ENCODE measurements at regions not wholly inside any gene's neighbourhood (a gene's known extent, or its start where the extent isn't known, plus 50 kb on each side); places are given as distances from the start of the nearest gene placed in this dataset.
"Not testable (repeated sequence)": the region's sequence is repeated elsewhere in the genome, so short reads cannot be mapped to it uniquely, and the experiment has no call there.

DNA sequence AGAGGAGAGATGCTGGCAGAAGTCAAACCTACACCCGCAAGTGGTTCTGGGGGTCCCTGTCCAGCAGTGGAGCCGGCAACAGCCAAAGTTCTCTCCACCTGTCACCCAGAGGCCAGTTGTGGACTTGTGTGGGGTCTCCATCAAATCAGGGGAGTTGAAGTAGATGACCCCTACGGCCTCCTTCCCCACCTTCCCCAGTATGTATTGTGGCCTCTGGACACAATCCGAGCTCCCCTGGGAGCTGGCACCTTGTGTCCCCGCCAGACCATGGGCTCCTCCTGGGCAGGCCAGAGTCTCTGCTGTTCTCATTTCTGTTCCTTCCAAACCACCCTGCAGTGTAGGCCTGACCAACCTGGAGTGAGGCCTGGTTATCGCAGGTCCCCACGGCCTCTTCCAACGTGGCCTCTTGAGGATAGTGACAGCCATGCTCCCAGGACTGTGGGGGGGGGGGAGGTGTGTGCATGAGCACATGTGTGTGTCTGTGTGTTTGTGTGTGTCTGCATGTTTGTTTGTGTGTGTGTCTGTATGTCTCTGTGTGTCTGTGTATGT, 246.4 kb downstream of the MATN1 start:
- DNase-seq: no peak

DNA sequence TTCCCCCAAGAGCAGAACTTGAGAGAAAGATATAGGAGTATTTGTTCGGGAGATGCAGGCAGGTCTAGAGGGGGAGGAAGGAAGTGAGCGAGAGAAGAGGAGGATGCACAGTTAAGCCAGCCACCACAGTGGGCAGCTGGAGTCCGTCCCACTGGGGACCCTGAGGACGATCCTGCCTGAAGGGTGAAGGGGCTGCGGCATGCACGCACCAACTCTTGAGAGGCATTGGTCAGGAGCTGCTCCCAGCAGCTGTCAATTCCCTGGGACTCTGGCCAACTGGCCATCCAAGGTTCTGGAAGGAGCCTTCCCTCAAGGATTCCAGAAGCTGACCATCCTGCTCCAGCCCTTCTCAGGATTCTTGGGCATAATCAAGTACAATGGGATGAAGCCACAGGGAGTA, 246.9 kb downstream of the MATN1 start:
- DNase-seq: no peak

DNA sequence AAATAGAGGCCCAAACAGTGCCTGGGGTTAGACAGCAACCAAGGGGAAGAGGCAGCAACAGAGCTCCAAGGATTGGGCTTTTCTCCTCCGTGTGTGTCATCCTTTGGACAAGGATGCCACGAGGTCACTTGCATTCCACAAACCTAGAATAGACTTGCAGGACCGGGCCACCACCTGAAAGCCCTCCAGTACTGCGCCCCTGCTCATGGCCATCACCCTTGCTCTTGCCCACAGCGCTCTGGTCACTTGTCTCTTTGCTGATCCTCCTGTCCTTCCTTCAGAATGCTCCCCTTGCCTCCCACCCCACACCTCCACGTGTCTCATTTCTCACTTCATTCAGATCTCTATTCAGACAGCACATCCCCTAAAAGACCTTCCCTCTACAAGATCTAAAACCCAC, 247.4 kb downstream of the MATN1 start:
- no peak for DNase-seq

GRCh38 chr1:30475201-30475600, 248.2 kb downstream of the MATN1 start:
- DNase-seq: no peak

DNA sequence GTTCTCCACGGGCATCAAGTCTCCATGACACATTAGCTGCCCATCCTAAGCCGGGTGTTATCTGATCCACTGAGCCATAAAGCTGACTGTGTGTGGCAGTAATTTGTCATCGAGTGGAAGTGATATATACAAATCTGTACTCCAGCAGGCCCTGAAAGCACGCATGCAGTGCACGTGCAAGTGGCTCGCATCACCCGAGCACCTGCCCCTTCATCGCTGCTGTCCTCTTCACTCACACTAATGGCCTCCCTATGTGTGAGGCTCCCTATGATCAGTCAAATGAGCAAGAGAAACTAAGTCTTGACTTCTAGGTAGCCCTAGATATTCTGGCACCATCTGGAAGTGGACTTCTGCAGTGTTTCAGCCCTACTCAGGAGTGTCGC, 248.6 kb downstream of the MATN1 start:
- DNase-seq: no peak

DNA sequence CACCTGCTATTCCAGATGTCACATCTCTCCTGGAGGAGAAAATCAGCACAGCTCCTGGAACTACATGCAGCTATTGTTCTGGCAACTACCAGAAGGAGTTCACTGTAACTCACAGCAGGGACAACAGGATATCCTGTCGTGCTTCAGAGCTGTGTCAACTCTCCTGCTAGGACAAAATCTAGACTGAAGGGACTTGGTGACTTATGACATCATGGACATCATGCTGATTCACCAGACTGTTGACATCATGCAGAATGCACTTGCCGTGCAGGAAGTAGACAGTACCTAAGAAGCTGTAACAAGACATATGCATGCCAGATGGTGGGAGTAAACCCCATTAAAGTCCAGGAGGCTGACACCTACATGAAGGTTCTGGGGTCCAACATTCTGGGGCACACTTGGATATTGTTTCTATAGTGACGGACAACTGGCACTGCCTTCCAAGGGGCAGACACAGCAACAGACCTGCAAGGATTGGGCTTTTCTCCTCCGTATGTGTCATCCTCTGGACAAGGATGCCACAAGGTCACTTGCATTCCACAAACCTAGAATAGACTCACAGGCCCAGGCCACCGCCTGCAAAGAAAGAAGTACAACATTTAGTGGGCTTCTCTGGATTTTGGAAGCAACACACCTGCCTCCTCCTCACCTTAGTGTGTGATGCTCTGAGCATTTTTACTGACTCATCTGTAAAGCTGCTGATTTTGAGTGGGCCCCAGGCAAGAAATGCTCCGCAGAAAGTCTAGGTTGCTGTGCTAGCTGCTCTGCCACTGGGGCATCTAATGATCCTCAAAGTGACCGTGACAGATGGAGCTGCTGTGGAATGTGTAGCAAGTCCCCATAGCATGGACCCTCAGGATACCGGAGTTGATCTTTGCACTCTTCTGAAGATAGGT, 249.2 kb downstream of the MATN1 start:
- no peak for DNase-seq

DNA sequence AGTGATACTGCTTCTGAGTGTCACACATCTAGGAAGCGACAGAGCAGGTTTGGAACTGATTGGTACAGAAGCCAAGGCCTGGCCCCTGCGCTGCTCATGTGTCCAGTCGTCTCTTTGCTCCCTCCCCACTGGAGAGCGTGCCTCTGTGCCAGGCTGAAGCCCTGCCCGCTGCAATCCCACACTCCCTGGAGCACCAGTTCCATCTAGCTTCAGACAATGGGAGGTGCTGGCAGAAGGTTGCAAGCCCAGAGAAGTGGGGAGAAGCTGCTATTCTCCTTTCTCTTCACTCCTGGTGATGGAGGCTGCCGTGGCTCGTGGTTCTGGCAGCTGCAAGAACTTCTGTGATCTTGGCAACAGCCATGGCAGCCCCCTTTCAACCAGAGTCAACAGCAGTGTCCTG, 250.9 kb downstream of the MATN1 start:
- DNase-seq: no peak

GRCh38 chr1:30472009-30472408, 251.4 kb downstream of the MATN1 start:
- DNase-seq: no peak

GRCh38 chr1:30471307-30471706, 252.1 kb downstream of the MATN1 start:
- DNase-seq: no peak

GRCh38 chr1:30469426-30469825, 254.0 kb downstream of the MATN1 start:
- DNase-seq: no peak

DNA sequence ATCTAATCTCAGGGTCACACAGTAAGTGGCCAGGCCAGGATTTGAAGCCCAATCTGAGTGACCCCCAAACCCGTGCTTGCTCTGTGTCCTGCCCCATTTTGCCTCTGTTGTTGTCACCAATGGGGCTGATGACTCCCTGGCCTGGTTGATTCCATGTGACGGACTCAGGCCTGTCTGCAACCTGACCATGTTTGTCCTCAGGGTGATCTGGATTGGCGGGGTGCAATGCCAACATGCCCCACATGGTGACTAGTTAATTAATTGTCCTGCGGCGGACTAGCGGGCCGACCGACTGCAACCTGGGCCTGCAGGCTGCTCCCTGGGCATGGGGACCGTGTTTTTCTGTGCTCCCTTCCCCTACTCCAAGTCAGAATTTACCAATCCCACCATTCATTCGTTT, 256.3 kb downstream of the MATN1 start:
- no peak for DNase-seq

DNA sequence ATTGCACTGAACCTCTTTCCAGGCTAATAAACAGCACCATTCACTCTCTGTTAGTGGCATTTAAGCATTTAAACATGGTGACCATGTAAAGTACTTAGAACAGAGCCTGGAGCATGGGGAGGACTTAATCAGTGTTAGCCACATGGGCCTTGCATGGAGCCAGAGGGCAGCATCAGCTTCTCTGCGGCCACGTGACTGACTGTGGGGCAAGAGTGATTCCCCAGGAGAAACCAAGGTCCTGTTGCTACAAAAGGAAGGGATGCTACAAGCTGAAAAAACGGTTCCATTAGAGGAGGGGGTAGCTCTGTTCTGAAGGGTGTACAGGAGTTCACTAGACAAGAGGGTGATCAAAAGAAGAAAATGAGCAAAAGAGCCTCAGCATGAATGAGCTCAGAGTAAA, 256.8 kb downstream of the MATN1 start:
- no peak for DNase-seq

GRCh38 chr1:30466026-30466425, 257.4 kb downstream of the MATN1 start:
- no peak for DNase-seq

- no peak for DNase-seq
Observed at GRCh38 chr1:30465096-30465495, 258.3 kb downstream of the MATN1 start.

DNA sequence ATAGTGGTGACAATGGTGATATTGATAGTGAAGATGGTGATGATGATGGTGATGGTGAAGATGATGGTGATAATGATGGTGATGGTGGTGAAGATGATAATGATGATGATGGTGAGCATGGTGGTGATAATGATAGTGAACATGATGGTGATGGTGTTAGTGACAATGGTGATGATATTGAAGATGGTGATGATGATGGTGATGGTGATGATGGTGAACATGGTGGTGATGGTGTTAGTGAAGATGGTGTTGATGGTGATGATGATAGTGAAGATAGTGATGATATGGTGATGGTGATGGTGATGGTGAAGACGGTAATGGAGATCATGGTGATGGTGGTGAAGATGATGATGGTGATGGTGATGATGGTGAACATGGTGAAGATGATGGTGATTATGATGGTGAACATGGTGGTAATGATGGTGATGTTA, 259.2 kb downstream of the MATN1 start:
- no peak for DNase-seq

- DNase-seq: no peak
Observed at GRCh38 chr1:30462826-30463425, 260.5 kb downstream of the MATN1 start.

- no peak for DNase-seq
Observed at GRCh38 chr1:30462166-30462565, 261.2 kb downstream of the MATN1 start.

GRCh38 chr1:30461640-30462039, 261.7 kb downstream of the MATN1 start:
- no peak for DNase-seq

DNA sequence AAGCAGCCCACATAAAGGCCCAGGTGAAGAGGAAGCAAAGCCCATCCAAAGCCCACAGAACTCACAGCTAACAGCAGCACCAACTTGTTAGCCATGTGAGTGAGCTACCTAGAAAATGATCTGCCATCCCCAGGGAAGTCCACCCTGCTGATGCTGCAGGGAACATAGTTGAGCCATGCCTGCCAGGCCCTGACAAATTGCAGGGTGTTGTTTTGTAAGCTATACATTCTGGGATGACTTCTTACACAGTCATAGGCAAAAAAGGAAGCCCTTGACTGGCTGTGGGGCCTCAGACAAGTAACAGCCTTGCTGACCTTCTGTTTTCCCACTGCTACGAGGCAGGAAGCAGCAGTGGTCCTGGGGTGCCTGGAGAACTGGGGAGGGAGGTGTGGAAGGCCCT, 262.7 kb downstream of the MATN1 start:
- no peak for DNase-seq

- DNase-seq: not testable (repeated sequence)
Observed at GRCh38 chr1:30458730-30459485, 264.5 kb downstream of the MATN1 start.

DNA sequence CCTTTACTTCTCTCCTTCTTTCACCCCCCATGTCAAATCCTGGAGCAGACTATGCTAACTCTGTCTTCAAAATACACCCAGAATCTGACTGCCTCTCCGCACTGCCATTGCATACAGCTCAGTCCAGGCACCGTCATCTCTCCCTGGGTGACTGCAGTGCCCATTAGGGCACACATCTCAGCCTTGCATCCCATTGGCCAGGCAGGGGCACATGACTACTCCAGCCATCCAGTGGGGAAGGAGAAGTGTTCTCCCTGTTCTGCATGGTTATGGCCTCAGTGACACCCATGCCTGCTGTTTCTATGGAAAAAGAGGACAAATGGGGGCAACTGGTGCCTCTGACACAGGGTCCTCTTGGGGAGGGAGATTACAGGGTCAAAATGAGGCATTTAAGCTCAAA, 270.5 kb downstream of the MATN1 start:
- no peak for DNase-seq

DNA sequence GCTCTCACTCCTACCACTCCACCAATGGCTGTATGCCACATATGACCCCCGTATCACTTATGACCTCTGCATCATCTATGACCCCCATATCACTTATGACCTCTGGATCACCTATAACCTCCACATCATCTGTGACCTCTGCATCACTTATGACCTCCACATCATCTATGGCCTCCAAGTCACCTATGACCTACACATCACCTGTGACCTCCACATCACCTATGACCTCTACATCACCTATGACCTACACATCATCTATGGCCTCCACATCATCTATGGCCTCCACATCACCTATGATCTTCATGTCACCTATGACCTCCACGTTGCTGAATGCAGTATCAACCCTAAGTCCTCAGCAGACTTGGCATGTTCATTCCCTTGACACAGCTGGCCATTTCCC, 271.2 kb downstream of the MATN1 start:
- DNase-seq: no peak

DNA sequence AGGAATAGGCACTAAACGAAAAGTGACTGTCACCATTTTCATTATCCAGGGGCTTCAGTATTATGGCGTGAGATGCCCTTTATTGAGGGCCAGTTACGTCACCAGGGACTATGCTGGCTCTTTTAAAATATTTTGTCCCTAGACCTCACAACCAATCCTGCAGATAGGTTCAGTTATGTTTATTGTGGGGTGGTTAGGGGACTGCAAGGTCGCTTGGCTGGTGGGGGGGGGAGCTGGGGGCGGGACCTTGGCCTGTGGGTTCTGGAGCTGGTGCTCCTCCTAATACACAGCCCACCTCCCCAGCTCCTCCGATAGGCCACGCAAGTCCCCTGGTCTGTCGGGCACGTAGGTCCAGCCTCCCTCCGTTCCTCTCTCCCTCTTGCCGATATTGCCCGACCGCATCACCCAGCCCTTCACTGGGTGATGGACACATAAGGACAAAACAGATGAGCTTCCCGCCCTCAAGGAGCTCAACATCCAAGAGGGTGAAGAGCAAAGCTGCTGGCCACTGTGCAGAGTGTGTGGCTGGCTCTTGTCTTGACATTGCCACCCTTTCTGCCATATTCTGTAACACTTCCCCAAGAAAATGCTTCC, 271.8 kb downstream of the MATN1 start:
- DNase-seq: no peak
